Epithelial cell of proximal tubule (primary cell): ENCODE measurements at regions not wholly inside any gene's neighbourhood (a gene's known extent, or its start where the extent isn't known, plus 50 kb on each side); places are given as distances from the start of the nearest gene placed in this dataset.

Experiments used
- DNase-seq: peaks from one replicate; pipeline ENCODE4 v3.0.0-alpha.2; 2011; ENCODE audit warnings: low read depth
- H3K4me3 ChIP-seq: 2 replicates; pipeline ENCODE4 v1.5.1; 2011; ENCODE audit warnings: low read depth, mild to moderate bottlenecking, low read length
- CTCF ChIP-seq: conservative IDR thresholded peaks from 2 replicates; pipeline ENCODE4 v1.5.1; 2012; ENCODE audit warnings: low read depth, mild to moderate bottlenecking, low read length

- DNase-seq = no peak
- H3K4me3 ChIP-seq = no peak overlapping the region
- no peak for TF ChIP-seq CTCF
Measured at GRCh38 chrX:42260854-42261253, 337.5 kb upstream of the CASK start.

GRCh38 chrX:42248226-42248625, 324.9 kb upstream of the CASK start:
- DNase-seq = peak; percentile 10
- H3K4me3 ChIP-seq = no peak overlapping the region
- no peak for TF ChIP-seq CTCF

- TF ChIP-seq CTCF = no peak
- H3K4me3 ChIP-seq = no peak overlapping the region
- DNase-seq = no peak
Measured at GRCh38 chrX:42247241-42247640, 323.9 kb upstream of the CASK start.

- no peak for DNase-seq
- no peak overlapping the region for H3K4me3 ChIP-seq
- no peak for TF ChIP-seq CTCF
Measured at GRCh38 chrX:42246814-42247213, 323.5 kb upstream of the CASK start.

GRCh38 chrX:42242004-42242403, 318.6 kb upstream of the CASK start:
- DNase-seq = no peak
- no peak overlapping the region for H3K4me3 ChIP-seq
- TF ChIP-seq CTCF = no peak

GRCh38 chrX:42241421-42241820, 318.1 kb upstream of the CASK start:
- no peak overlapping the region for H3K4me3 ChIP-seq
- TF ChIP-seq CTCF = no peak
- DNase-seq = peak; percentile 25

- TF ChIP-seq CTCF = no peak
Measured at GRCh38 chrX:42237956-42238355, 314.6 kb upstream of the CASK start.

More at GRCh38 chrX:42237956-42238355, 314.6 kb upstream of the CASK start:
- no peak overlapping the region for H3K4me3 ChIP-seq
- DNase-seq = no peak
